IPS-18c (cell line): ENCODE measurements at regions not wholly inside any gene's neighbourhood (a gene's known extent, or its start where the extent isn't known, plus 50 kb on each side); places are given as distances from the start of the nearest gene placed in this dataset.

Source experiments
- H3K4me3 ChIP-seq: 2 replicates; pipeline ENCODE4 v1.7.0; 2013; ENCODE audit warnings: low read depth, mild to moderate bottlenecking, low read length, moderate library complexity; ENCODE audit not compliant: insufficient read depth
- H3K9me3 ChIP-seq: one replicate; pipeline ENCODE4 v1.6.1; 2013; ENCODE audit warnings: mild to moderate bottlenecking, low read length, moderate library complexity; ENCODE audit not compliant: control insufficient read depth, insufficient read depth

DNA sequence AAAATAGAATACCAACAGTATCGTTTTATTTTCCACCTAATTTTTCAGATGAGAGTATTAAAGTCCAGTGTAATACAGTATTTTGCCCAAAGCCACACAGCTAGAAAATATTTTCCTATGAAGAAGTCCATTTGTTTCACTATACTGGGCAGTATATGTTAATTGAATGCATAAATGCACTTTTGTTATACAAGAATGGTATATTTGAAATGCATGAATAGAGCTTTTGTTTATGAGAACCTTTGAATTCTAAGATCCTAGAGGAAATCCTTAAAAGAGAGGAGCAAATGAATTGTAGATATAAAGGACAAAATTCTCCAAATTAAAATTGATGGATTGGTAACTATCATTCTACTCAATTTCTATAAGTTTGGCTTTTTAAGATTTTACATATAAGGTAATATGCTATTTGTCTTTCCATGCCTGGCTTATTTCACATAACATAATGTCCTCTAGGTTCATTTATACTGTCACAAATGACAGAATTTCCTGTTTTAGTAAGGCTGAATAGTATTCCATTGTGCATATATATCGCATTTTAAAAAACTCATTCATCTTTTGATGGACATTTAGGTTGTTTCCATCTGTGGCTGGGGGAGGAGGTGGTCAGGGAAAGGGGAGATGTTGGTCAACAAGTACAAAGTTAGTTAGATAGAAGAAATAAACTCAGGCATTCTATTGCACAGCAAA, 136.6 kb upstream of the DCN start:
- Histone ChIP-seq H3K4me3 (no peak overlapping the region), H3K9me3 (no peaks in the 10 kb centered on the region)

- Histone ChIP-seq H3K4me3 (no peak overlapping the region), H3K9me3 (no peaks in the 10 kb centered on the region)
Measured at GRCh38 chr12:91317306-91317705, 134.7 kb upstream of the DCN start.

- Histone ChIP-seq H3K9me3 (no peaks in the 10 kb centered on the region), H3K4me3 (no peak overlapping the region)
Measured at GRCh38 chr12:91316907-91317269, 134.3 kb upstream of the DCN start.

GRCh38 chr12:91316161-91316906, 133.7 kb upstream of the DCN start:
- H3K9me3 ChIP-seq: no peaks in the 10 kb centered on the region

GRCh38 chr12:91311081-91311480, 128.5 kb upstream of the DCN start:
- H3K9me3 ChIP-seq: no peaks in the 10 kb centered on the region
- H3K4me3 ChIP-seq: no peak overlapping the region

More at GRCh38 chr12:91316161-91316906, 133.7 kb upstream of the DCN start:
- H3K4me3 ChIP-seq: no peak overlapping the region

DNA sequence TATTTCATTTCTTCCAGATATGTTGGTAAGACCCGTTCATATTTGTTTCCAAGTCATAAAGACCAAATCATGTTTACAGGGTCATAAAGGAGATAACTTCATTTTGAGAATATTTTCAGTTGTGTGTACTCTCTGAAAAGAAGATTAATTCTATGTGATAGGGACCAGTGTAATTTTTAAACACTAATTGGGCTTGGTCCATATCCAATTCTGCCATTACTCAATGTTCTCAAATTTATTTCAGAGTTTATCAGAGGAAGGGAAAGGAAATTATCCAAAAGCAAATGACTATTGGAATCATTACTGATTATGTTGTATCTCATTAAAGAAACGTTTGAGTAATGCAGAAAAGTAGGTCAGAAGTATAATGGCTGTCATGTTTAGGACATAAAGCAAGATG, 126.8 kb upstream of the DCN start:
- no peak overlapping the region for H3K4me3 ChIP-seq
- H3K9me3 ChIP-seq: no peaks in the 10 kb centered on the region

DNA sequence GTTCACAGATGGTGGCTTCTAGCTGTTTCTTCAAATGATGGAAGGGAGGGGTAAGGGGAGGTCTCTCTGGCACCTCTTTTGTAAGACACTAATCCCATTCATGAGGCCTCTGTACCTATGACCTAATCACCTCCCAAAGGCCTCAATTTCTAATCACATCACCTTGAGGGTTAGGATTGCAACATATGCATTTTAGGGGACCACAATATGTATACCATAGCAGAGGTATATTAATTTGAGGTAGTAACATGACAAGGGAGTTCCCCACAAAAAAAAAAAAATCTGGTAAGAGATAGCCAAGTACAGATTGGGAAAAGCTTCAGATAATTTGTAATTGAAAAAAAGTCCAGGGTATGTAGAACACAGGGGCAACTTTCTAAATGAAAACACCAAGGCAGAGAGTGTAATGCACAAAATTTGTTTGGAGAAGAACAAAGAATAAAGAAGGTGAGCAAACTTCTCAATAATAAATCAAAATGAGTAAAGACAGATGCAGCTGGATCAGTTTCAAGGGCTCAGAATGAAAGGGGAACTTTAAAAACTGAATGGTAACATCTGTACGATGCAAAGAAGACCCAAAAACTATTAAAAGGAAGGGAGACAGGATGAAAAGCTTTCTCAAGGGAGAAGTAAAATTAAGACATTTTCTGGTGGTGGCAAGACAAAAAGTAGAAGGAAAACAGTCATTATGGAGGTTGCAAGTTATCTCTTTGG, 125.5 kb upstream of the DCN start:
- Histone ChIP-seq H3K9me3 (no peaks in the 10 kb centered on the region), H3K4me3 (no peak overlapping the region)

DNA sequence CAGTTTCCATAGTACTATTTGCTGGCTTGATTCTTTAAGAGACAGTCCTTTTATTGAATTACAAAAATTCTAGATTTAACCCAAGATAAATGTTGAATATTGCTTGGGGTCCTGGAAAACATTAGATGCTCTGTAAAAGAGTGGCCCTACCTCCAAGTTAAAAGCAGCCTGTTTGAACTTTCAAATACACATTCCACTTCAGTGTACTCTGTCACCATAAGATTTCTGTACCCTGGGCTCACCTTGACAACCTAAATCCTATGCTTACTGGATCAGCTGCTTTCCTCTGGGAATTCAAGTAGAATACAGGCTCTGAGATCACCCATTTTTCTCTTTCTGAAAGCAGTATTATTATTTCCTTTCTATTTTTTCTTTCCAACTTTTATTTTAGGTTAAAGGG, 107.7 kb upstream of the DCN start:
- no peak overlapping the region for H3K4me3 ChIP-seq
- no peaks in the 10 kb centered on the region for H3K9me3 ChIP-seq

DNA sequence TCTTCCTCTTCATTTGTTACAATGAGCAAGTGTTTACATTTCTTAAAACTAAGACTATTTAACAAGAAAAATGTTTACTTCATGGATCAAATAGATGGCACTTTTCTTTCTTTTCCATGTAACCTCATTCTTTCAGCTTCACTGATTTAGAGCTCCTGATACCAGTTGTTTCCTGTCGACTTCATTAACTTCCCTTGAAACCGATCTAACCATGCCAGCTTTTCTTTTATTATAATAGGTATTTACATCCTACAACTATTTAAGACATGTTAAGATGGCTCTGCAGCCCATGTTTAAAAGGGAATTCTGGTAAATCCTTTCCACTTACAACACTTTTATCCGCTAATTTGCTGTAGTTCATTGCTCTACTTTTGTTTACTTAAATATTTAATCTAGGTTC, 107.3 kb upstream of the DCN start:
- H3K9me3 ChIP-seq: no peaks in the 10 kb centered on the region
- H3K4me3 ChIP-seq: no peak overlapping the region

DNA sequence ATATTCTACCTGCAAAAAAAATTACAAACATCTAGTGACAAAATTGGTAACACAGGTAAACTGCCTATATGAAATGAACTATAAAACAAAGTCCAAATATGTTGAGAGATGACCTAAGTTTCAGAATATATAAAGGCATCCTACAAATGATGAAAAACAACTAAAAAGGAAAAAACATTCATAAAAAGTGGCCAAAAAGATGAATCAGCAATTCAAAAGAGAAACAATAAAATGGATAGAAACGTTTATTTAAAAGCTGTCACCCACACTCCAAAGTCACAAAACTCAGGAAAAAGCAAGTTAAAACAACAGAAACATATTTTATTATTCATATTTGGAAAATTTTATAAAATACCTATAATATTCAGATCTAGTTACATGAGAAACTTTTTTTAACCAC, 106.5 kb upstream of the DCN start:
- no peak overlapping the region for H3K4me3 ChIP-seq

GRCh38 chr12:91287753-91288152, 105.1 kb upstream of the DCN start:
- Histone ChIP-seq H3K4me3 (no peak overlapping the region), H3K9me3 (no peaks in the 10 kb centered on the region)

More for the DNA sequence above, 106.5 kb upstream of the DCN start:
- no peaks in the 10 kb centered on the region for H3K9me3 ChIP-seq

DNA sequence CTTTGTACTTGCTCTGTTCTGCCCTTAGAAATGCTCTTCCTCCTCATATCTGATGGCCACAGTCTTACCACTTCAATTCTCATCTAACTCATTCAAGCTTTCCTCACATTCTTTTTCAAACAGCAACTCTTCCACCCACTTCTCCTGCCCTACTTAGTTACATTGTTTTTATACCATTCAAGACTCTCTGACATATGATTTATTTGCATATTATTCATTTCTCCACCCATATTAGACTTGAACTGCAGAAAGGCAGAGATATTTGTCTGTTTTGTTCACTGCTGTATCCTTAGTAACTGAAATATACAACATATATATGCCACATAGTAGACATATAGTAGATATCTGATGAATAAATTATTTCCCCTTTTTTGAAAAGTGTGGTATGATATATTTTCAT, 95.5 kb upstream of the DCN start:
- H3K4me3 ChIP-seq: no peak overlapping the region
- no peaks in the 10 kb centered on the region for H3K9me3 ChIP-seq

- H3K4me3 ChIP-seq: no peak overlapping the region
- no peaks in the 10 kb centered on the region for H3K9me3 ChIP-seq
Measured at GRCh38 chr12:91276509-91276908, 93.9 kb upstream of the DCN start.

DNA sequence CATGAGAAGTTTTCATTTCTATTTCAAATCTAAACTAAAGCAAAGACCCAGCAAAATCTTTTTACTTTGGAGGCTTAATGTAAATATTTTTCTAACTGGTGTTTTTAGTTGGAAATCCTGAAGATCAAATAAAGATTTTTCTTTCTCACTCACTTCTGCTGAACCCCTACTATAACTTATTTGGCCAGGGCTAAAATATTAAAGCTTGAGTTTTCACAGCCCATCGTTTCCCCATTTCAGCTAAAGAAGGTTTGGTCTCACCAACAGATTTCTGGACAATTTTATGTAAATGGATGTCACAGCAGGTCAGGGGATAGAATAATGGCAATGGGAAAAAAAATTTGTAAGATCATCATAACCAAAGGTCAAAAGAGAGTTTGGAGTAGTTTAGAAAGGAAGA, 92.7 kb upstream of the DCN start:
- no peak overlapping the region for H3K4me3 ChIP-seq
- no peaks in the 10 kb centered on the region for H3K9me3 ChIP-seq

DNA sequence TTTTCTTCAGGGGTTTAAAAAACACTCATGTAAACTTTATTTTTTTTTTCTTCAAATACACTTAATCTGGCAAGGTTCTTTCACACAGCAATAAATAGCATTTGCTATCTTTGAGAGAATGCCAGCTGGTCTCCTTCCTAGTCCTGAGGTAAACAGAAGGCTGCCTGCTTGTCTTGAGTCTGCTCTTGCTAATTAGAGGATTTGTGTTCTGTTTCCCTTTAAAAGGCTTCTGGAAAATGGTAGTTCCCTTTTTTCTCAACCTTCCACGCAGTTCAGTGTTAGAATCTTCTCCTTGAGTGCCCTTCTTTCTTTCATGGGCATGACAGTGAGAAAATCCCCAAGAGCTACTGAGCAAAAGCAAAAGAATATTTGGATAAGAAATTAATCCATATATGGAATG, 92.3 kb upstream of the DCN start:
- H3K9me3 ChIP-seq: no peaks in the 10 kb centered on the region
- H3K4me3 ChIP-seq: no peak overlapping the region

DNA sequence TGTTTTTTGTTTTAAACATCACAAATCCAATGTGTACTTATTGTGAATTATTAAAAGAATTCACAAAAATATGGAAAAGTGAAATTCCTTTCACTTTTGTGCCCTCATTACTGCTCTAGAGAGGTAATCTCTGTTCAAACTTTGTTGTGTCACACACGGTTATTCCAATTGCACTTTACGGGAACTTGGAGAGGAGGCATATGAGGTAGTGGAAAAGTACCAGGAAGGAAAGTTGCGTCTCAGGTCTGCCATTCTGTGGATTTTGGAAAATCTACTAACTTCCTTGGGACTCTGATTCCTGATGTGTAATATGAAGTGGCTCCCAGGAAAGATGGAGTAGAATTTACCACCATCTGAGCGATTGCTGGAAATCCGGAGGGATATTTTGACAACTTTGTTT, 90.9 kb upstream of the DCN start:
- no peak overlapping the region for H3K4me3 ChIP-seq
- H3K9me3 ChIP-seq: no peaks in the 10 kb centered on the region

GRCh38 chr12:91272461-91273063, 89.9 kb upstream of the DCN start:
- H3K9me3 ChIP-seq: no peaks in the 10 kb centered on the region
- H3K4me3 ChIP-seq: no peak overlapping the region

DNA sequence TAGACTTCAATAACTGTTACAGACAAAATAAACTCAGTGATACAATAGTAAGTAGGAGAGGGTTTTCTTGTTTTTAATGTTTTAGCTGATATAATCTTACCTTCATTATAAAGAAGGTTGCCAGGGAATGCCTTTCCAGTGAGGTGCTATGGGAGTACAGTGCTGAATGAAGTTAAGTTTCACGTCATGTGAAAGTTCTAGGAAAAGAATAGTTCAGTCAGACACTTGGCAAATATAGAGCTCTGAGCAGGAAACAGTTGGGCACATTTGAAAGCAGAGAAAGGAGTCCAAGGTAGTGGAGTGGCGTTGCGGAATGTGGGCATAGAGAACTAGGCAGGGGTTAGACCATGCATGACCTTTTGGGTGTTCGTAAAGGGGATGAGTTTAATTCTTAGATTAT, 88.6 kb upstream of the DCN start:
- Histone ChIP-seq H3K9me3 (no peaks in the 10 kb centered on the region), H3K4me3 (no peak overlapping the region)
